ENCODE measurements at regions not wholly inside any gene's neighbourhood (a gene's known extent, or its start where the extent isn't known, plus 50 kb on each side); places are given as distances from the start of the nearest gene placed in this dataset.

GRCh38 chr5:51468196-51468595 is 84.9 kb downstream of the ISL1 start:
- TF ChIP-seq CTCF (IDR thresholded peaks at IDR 0.05) (peak; percentile 49), ELF1 (IDR thresholded peaks at IDR 0.05) (no peak), POLR2AphosphoS5 (IDR thresholded peaks at IDR 0.05; ENCODE audit: low read depth, low read length) (no peak), YY1 (IDR thresholded peaks at IDR 0.05; ENCODE audit: low read depth) (no peak), NFIC (IDR thresholded peaks at IDR 0.05; ENCODE audit: borderline replicate concordance) (no peak), RCOR1 (IDR thresholded peaks at IDR 0.05; ENCODE audit: low read length) (peak; percentile 75), MAX (IDR thresholded peaks at IDR 0.05; ENCODE audit: low read depth) (0 out of 2 replicates have a peak, but pooled peaks have one; percentile 20), USF2 (IDR thresholded peaks at IDR 0.05; ENCODE audit: borderline replicate concordance, low read depth, low read length) (no peak), SIN3A (IDR thresholded peaks at IDR 0.05; ENCODE audit: borderline replicate concordance, low read depth, low read length) (no peak), MEF2A (IDR thresholded peaks at IDR 0.05; ENCODE audit: borderline replicate concordance, low read depth) (no peak)

Measured in SK-N-SH (cell line).